ENCODE measurements at regions not wholly inside any gene's neighbourhood (a gene's known extent, or its start where the extent isn't known, plus 50 kb on each side); places are given as distances from the start of the nearest gene placed in this dataset.

- Histone ChIP-seq H3K4me3 (ENCODE audit: low read length) (no peak overlapping the region), H3K27ac (ENCODE audit: low read depth, low read length) (no peak overlapping the region), H3K36me3 (ENCODE audit: control insufficient read depth, insufficient read depth, low read length) (no peaks in the 10 kb centered on the region), H3K27me3 (ENCODE audit: control insufficient read depth, insufficient read depth, low read length) (no peaks in the 10 kb centered on the region), H3K9ac (ENCODE audit: low read length) (no peak overlapping the region), H3K4me1 (ENCODE audit: control insufficient read depth, insufficient read depth, low read length) (no peaks in the 10 kb centered on the region)
These were observed 337.7 kb upstream of the ZNF32 start for GRCh38 chr10:43986374-43986773.

- Histone ChIP-seq H3K4me1 (ENCODE audit: control insufficient read depth, insufficient read depth, low read length) (no peaks in the 10 kb centered on the region), H3K9ac (ENCODE audit: low read length) (no peak overlapping the region), H3K36me3 (ENCODE audit: control insufficient read depth, insufficient read depth, low read length) (no peaks in the 10 kb centered on the region), H3K27ac (ENCODE audit: low read depth, low read length) (no peak overlapping the region), H3K4me3 (ENCODE audit: low read length) (no peak overlapping the region), H3K27me3 (ENCODE audit: control insufficient read depth, insufficient read depth, low read length) (no peaks in the 10 kb centered on the region)
These were observed 337.3 kb upstream of the ZNF32 start for GRCh38 chr10:43985941-43986340.

- Histone ChIP-seq H3K4me1 (ENCODE audit: control insufficient read depth, insufficient read depth, low read length) (no peaks in the 10 kb centered on the region), H3K4me3 (ENCODE audit: low read length) (no peak overlapping the region), H3K36me3 (ENCODE audit: control insufficient read depth, insufficient read depth, low read length) (no peaks in the 10 kb centered on the region), H3K9ac (ENCODE audit: low read length) (no peak overlapping the region), H3K27me3 (ENCODE audit: control insufficient read depth, insufficient read depth, low read length) (no peaks in the 10 kb centered on the region), H3K27ac (ENCODE audit: low read depth, low read length) (no peak overlapping the region)
These were observed 335.2 kb upstream of the ZNF32 start for GRCh38 chr10:43983856-43984271.

- Histone ChIP-seq H3K27ac (ENCODE audit: low read depth, low read length) (no peak overlapping the region), H3K36me3 (ENCODE audit: control insufficient read depth, insufficient read depth, low read length) (no peaks in the 10 kb centered on the region), H3K27me3 (ENCODE audit: control insufficient read depth, insufficient read depth, low read length) (no peaks in the 10 kb centered on the region), H3K4me1 (ENCODE audit: control insufficient read depth, insufficient read depth, low read length) (no peaks in the 10 kb centered on the region), H3K4me3 (ENCODE audit: low read length) (no peak overlapping the region), H3K9ac (ENCODE audit: low read length) (no peak overlapping the region)
These were observed 334.7 kb upstream of the ZNF32 start for GRCh38 chr10:43983405-43983804.

- Histone ChIP-seq H3K4me3 (ENCODE audit: low read length) (no peak overlapping the region), H3K36me3 (ENCODE audit: control insufficient read depth, insufficient read depth, low read length) (no peaks in the 10 kb centered on the region), H3K27me3 (ENCODE audit: control insufficient read depth, insufficient read depth, low read length) (no peaks in the 10 kb centered on the region), H3K27ac (ENCODE audit: low read depth, low read length) (no peak overlapping the region), H3K4me1 (ENCODE audit: control insufficient read depth, insufficient read depth, low read length) (no peaks in the 10 kb centered on the region), H3K9ac (ENCODE audit: low read length) (no peak overlapping the region)
These were observed 333.6 kb upstream of the ZNF32 start for GRCh38 chr10:43982250-43982649.

- no peak overlapping the region for H3K4me3 ChIP-seq (ENCODE audit: low read length)
- H3K27ac ChIP-seq (ENCODE audit: low read depth, low read length) = no peak overlapping the region
- no peaks in the 10 kb centered on the region for H3K4me1 ChIP-seq (ENCODE audit: control insufficient read depth, insufficient read depth, low read length)
- H3K27me3 ChIP-seq (ENCODE audit: control insufficient read depth, insufficient read depth, low read length) = no peaks in the 10 kb centered on the region
- H3K9ac ChIP-seq (ENCODE audit: low read length) = no peak overlapping the region
- no peaks in the 10 kb centered on the region for H3K36me3 ChIP-seq (ENCODE audit: control insufficient read depth, insufficient read depth, low read length)
These were observed 333.0 kb upstream of the ZNF32 start for GRCh38 chr10:43981696-43982095.

- Histone ChIP-seq H3K4me1 (ENCODE audit: control insufficient read depth, insufficient read depth, low read length) (no peaks in the 10 kb centered on the region), H3K27me3 (ENCODE audit: control insufficient read depth, insufficient read depth, low read length) (no peaks in the 10 kb centered on the region), H3K9ac (ENCODE audit: low read length) (no peak overlapping the region), H3K27ac (ENCODE audit: low read depth, low read length) (no peak overlapping the region), H3K36me3 (ENCODE audit: control insufficient read depth, insufficient read depth, low read length) (no peaks in the 10 kb centered on the region), H3K4me3 (ENCODE audit: low read length) (no peak overlapping the region)
These were observed 332.6 kb upstream of the ZNF32 start for GRCh38 chr10:43981232-43981631.

- no peaks in the 10 kb centered on the region for H3K27me3 ChIP-seq (ENCODE audit: control insufficient read depth, insufficient read depth, low read length)
- H3K4me1 ChIP-seq (ENCODE audit: control insufficient read depth, insufficient read depth, low read length) = no peaks in the 10 kb centered on the region
- H3K9ac ChIP-seq (ENCODE audit: low read length) = no peak overlapping the region
- H3K4me3 ChIP-seq (ENCODE audit: low read length) = no peak overlapping the region
- H3K27ac ChIP-seq (ENCODE audit: low read depth, low read length) = no peak overlapping the region
- no peaks in the 10 kb centered on the region for H3K36me3 ChIP-seq (ENCODE audit: control insufficient read depth, insufficient read depth, low read length)
These were observed 332.0 kb upstream of the ZNF32 start for GRCh38 chr10:43980715-43981114.

- H3K4me1 ChIP-seq (ENCODE audit: control insufficient read depth, insufficient read depth, low read length) = no peaks in the 10 kb centered on the region
- H3K9ac ChIP-seq (ENCODE audit: low read length) = no peak overlapping the region
- no peak overlapping the region for H3K27ac ChIP-seq (ENCODE audit: low read depth, low read length)
- no peaks in the 10 kb centered on the region for H3K27me3 ChIP-seq (ENCODE audit: control insufficient read depth, insufficient read depth, low read length)
- no peaks in the 10 kb centered on the region for H3K36me3 ChIP-seq (ENCODE audit: control insufficient read depth, insufficient read depth, low read length)
- no peak overlapping the region for H3K4me3 ChIP-seq (ENCODE audit: low read length)
These were observed 331.6 kb upstream of the ZNF32 start for GRCh38 chr10:43980313-43980712.

GRCh38 chr10:43979551-43979950 lies 330.9 kb upstream of the ZNF32 start:
- Histone ChIP-seq H3K4me1 (ENCODE audit: control insufficient read depth, insufficient read depth, low read length) (no peaks in the 10 kb centered on the region), H3K27me3 (ENCODE audit: control insufficient read depth, insufficient read depth, low read length) (no peaks in the 10 kb centered on the region), H3K36me3 (ENCODE audit: control insufficient read depth, insufficient read depth, low read length) (no peaks in the 10 kb centered on the region), H3K27ac (ENCODE audit: low read depth, low read length) (no peak overlapping the region), H3K9ac (ENCODE audit: low read length) (no peak overlapping the region), H3K4me3 (ENCODE audit: low read length) (no peak overlapping the region)

- Histone ChIP-seq H3K4me3 (ENCODE audit: low read length) (no peak overlapping the region), H3K9ac (ENCODE audit: low read length) (no peak overlapping the region), H3K36me3 (ENCODE audit: control insufficient read depth, insufficient read depth, low read length) (no peaks in the 10 kb centered on the region), H3K27ac (ENCODE audit: low read depth, low read length) (no peak overlapping the region), H3K27me3 (ENCODE audit: control insufficient read depth, insufficient read depth, low read length) (no peaks in the 10 kb centered on the region), H3K4me1 (ENCODE audit: control insufficient read depth, insufficient read depth, low read length) (no peaks in the 10 kb centered on the region)
These were observed 330.3 kb upstream of the ZNF32 start for GRCh38 chr10:43978936-43979335.

GRCh38 chr10:43978091-43978490 lies 329.4 kb upstream of the ZNF32 start:
- no peaks in the 10 kb centered on the region for H3K4me1 ChIP-seq (ENCODE audit: control insufficient read depth, insufficient read depth, low read length)
- H3K4me3 ChIP-seq (ENCODE audit: low read length) = no peak overlapping the region

GRCh38 chr10:43976292-43976691 lies 327.6 kb upstream of the ZNF32 start:
- no peaks in the 10 kb centered on the region for H3K27me3 ChIP-seq (ENCODE audit: control insufficient read depth, insufficient read depth, low read length)
- no peaks in the 10 kb centered on the region for H3K4me1 ChIP-seq (ENCODE audit: control insufficient read depth, insufficient read depth, low read length)
- no peak overlapping the region for H3K4me3 ChIP-seq (ENCODE audit: low read length)
- H3K9ac ChIP-seq (ENCODE audit: low read length) = no peak overlapping the region
- H3K27ac ChIP-seq (ENCODE audit: low read depth, low read length) = no peak overlapping the region
- no peaks in the 10 kb centered on the region for H3K36me3 ChIP-seq (ENCODE audit: control insufficient read depth, insufficient read depth, low read length)

More at GRCh38 chr10:43978091-43978490, 329.4 kb upstream of the ZNF32 start:
- Histone ChIP-seq H3K36me3 (ENCODE audit: control insufficient read depth, insufficient read depth, low read length) (no peaks in the 10 kb centered on the region), H3K27ac (ENCODE audit: low read depth, low read length) (no peak overlapping the region), H3K9ac (ENCODE audit: low read length) (no peak overlapping the region), H3K27me3 (ENCODE audit: control insufficient read depth, insufficient read depth, low read length) (no peaks in the 10 kb centered on the region)
